Activated T-cell treated with anti-CD3 and anti-CD28 coated beads, Interleukin-2, amount 50 U/mL, for 24 hours (primary cell): ENCODE measurements at regions not wholly inside any gene's neighbourhood (a gene's known extent, or its start where the extent isn't known, plus 50 kb on each side); places are given as distances from the start of the nearest gene placed in this dataset.

Source experiments
- DNase-seq: peaks from one replicate; pipeline ENCODE4 v3.0.0-alpha.2; 2020
- H3K27ac Mint-ChIP-seq: 2 replicates; pipeline ENCODE4 v1.8.0; 2020; ENCODE audit warnings: mild to moderate bottlenecking, mixed read lengths
- H3K27me3 Mint-ChIP-seq: 2 replicates; pipeline ENCODE4 v1.8.0; 2020; ENCODE audit warnings: mixed read lengths
- H3K36me3 Mint-ChIP-seq: 2 replicates; pipeline ENCODE4 v1.8.0; 2020; ENCODE audit warnings: low read depth, mixed read lengths
- H3K4me1 Mint-ChIP-seq: 2 replicates; pipeline ENCODE4 v1.8.0; 2020; ENCODE audit warnings: low read depth, mixed read lengths
- H3K4me3 Mint-ChIP-seq: 2 replicates; pipeline ENCODE4 v1.8.0; 2020; ENCODE audit warnings: mild to moderate bottlenecking, moderate library complexity, mixed read lengths
- H3K9me3 Mint-ChIP-seq: 2 replicates; pipeline ENCODE4 v1.8.0; 2020; ENCODE audit warnings: mixed read lengths

- Mint-ChIP-seq H3K27me3 (peaks cover 5% of the 10 kb centered on the region), H3K9me3 (no peaks in the 10 kb centered on the region), H3K36me3 (no peaks in the 10 kb centered on the region), H3K27ac (no peak overlapping the region), H3K4me3 (no peak overlapping the region), H3K4me1 (peaks cover 21% of the 10 kb centered on the region)
- no peak for DNase-seq
Measured at GRCh38 chr7:106382929-106383328, 98.1 kb upstream of the NAMPT start.

GRCh38 chr7:106382129-106382528 is 97.3 kb upstream of the NAMPT start:
- Mint-ChIP-seq H3K27ac (no peak overlapping the region), H3K4me1 (peaks cover 26% of the 10 kb centered on the region), H3K36me3 (no peaks in the 10 kb centered on the region), H3K4me3 (no peak overlapping the region), H3K27me3 (peaks cover 5% of the 10 kb centered on the region), H3K9me3 (no peaks in the 10 kb centered on the region)
- no peak for DNase-seq

GRCh38 chr7:106381252-106381651 is 96.5 kb upstream of the NAMPT start:
- Mint-ChIP-seq H3K27me3 (peaks cover 5% of the 10 kb centered on the region), H3K27ac (no peak overlapping the region), H3K9me3 (no peaks in the 10 kb centered on the region), H3K4me3 (no peak overlapping the region), H3K36me3 (no peaks in the 10 kb centered on the region), H3K4me1 (peaks cover 29% of the 10 kb centered on the region)
- DNase-seq, result no peak

GRCh38 chr7:106377847-106378361 is 93.1 kb upstream of the NAMPT start:
- no peak for DNase-seq
- Mint-ChIP-seq H3K27me3 (peaks cover 10% of the 10 kb centered on the region), H3K4me1 (peaks cover 21% of the 10 kb centered on the region), H3K36me3 (no peaks in the 10 kb centered on the region), H3K4me3 (no peak overlapping the region), H3K27ac (no peak overlapping the region), H3K9me3 (no peaks in the 10 kb centered on the region)

- H3K9me3 Mint-ChIP-seq, result no peaks in the 10 kb centered on the region
- no peak for DNase-seq
Measured at GRCh38 chr7:106376026-106376799, 91.4 kb upstream of the NAMPT start.

GRCh38 chr7:106375499-106375898 is 90.7 kb upstream of the NAMPT start:
- H3K27ac Mint-ChIP-seq, result no peak overlapping the region
- H3K36me3 Mint-ChIP-seq, result no peaks in the 10 kb centered on the region
- H3K4me1 Mint-ChIP-seq, result peaks cover 14% of the 10 kb centered on the region
- H3K4me3 Mint-ChIP-seq, result no peak overlapping the region
- H3K9me3 Mint-ChIP-seq, result no peaks in the 10 kb centered on the region
- no peak for DNase-seq
- H3K27me3 Mint-ChIP-seq, result peaks cover 8% of the 10 kb centered on the region

More at GRCh38 chr7:106376026-106376799, 91.4 kb upstream of the NAMPT start:
- Mint-ChIP-seq H3K36me3 (no peaks in the 10 kb centered on the region), H3K27me3 (peaks cover 8% of the 10 kb centered on the region), H3K27ac (no peak overlapping the region), H3K4me3 (no peak overlapping the region), H3K4me1 (peaks cover 16% of the 10 kb centered on the region)

GRCh38 chr7:106374437-106374836 is 89.7 kb upstream of the NAMPT start:
- Mint-ChIP-seq H3K4me1 (peaks cover 19% of the 10 kb centered on the region), H3K9me3 (no peaks in the 10 kb centered on the region), H3K36me3 (no peaks in the 10 kb centered on the region), H3K4me3 (no peak overlapping the region), H3K27ac (no peak overlapping the region), H3K27me3 (peaks cover 8% of the 10 kb centered on the region)
- no peak for DNase-seq

GRCh38 chr7:106372595-106373318 is 88.0 kb upstream of the NAMPT start:
- H3K27ac Mint-ChIP-seq, result no peak overlapping the region
- no peaks in the 10 kb centered on the region for H3K9me3 Mint-ChIP-seq
- peaks cover 27% of the 10 kb centered on the region for H3K4me1 Mint-ChIP-seq
- H3K27me3 Mint-ChIP-seq, result peaks cover 8% of the 10 kb centered on the region
- no peak overlapping the region for H3K4me3 Mint-ChIP-seq
- H3K36me3 Mint-ChIP-seq, result no peaks in the 10 kb centered on the region
- DNase-seq, result no peak

- Mint-ChIP-seq H3K4me1 (peaks cover 28% of the 10 kb centered on the region), H3K27me3 (peaks cover 8% of the 10 kb centered on the region), H3K36me3 (no peaks in the 10 kb centered on the region)
Measured at GRCh38 chr7:106372126-106372525, 87.3 kb upstream of the NAMPT start.

GRCh38 chr7:106371629-106372028 is 86.8 kb upstream of the NAMPT start:
- Mint-ChIP-seq H3K36me3 (no peaks in the 10 kb centered on the region), H3K4me1 (peaks cover 29% of the 10 kb centered on the region), H3K9me3 (peaks cover 2% of the 10 kb centered on the region), H3K27me3 (peaks cover 8% of the 10 kb centered on the region), H3K4me3 (no peak overlapping the region), H3K27ac (no peak overlapping the region)
- DNase-seq, result no peak

More at GRCh38 chr7:106372126-106372525, 87.3 kb upstream of the NAMPT start:
- no peak for DNase-seq
- no peak overlapping the region for H3K4me3 Mint-ChIP-seq
- H3K27ac Mint-ChIP-seq, result no peak overlapping the region
- H3K9me3 Mint-ChIP-seq, result no peaks in the 10 kb centered on the region

- Mint-ChIP-seq H3K4me1 (peaks cover 39% of the 10 kb centered on the region), H3K27me3 (peaks cover 8% of the 10 kb centered on the region), H3K27ac (no peak overlapping the region), H3K9me3 (peaks cover 5% of the 10 kb centered on the region), H3K4me3 (no peak overlapping the region), H3K36me3 (no peaks in the 10 kb centered on the region)
- DNase-seq, result no peak
Measured at GRCh38 chr7:106370542-106370941, 85.8 kb upstream of the NAMPT start.

- Mint-ChIP-seq H3K4me3 (no peak overlapping the region), H3K4me1 (peaks cover 44% of the 10 kb centered on the region), H3K36me3 (no peaks in the 10 kb centered on the region), H3K27ac (no peak overlapping the region), H3K9me3 (peaks cover 5% of the 10 kb centered on the region), H3K27me3 (peaks cover 8% of the 10 kb centered on the region)
- no peak for DNase-seq
Measured at GRCh38 chr7:106369816-106370215, 85.0 kb upstream of the NAMPT start.

- Mint-ChIP-seq H3K36me3 (no peaks in the 10 kb centered on the region), H3K4me1 (peaks cover 46% of the 10 kb centered on the region), H3K9me3 (peaks cover 5% of the 10 kb centered on the region), H3K27me3 (peaks cover 5% of the 10 kb centered on the region), H3K4me3 (no peak overlapping the region), H3K27ac (no peak overlapping the region)
- DNase-seq, result no peak
Measured at GRCh38 chr7:106369352-106369751, 84.6 kb upstream of the NAMPT start.

GRCh38 chr7:106367664-106368063 is 82.9 kb upstream of the NAMPT start:
- Mint-ChIP-seq H3K4me1 (peaks cover 48% of the 10 kb centered on the region), H3K27ac (peak overlapping the region; percentile 75), H3K36me3 (no peaks in the 10 kb centered on the region), H3K27me3 (peaks cover 17% of the 10 kb centered on the region), H3K4me3 (no peak overlapping the region), H3K9me3 (peaks cover 7% of the 10 kb centered on the region)
- DNase-seq, result no peak

GRCh38 chr7:106367018-106367420 is 82.2 kb upstream of the NAMPT start:
- peak overlapping the region; percentile 75 for H3K27ac Mint-ChIP-seq
- peaks cover 23% of the 10 kb centered on the region for H3K27me3 Mint-ChIP-seq
- H3K9me3 Mint-ChIP-seq, result peaks cover 9% of the 10 kb centered on the region
- H3K4me1 Mint-ChIP-seq, result peaks cover 48% of the 10 kb centered on the region
- H3K36me3 Mint-ChIP-seq, result no peaks in the 10 kb centered on the region
- DNase-seq, result no peak
- H3K4me3 Mint-ChIP-seq, result no peak overlapping the region
